Fibroblast of villous mesenchyme (primary cell): ENCODE measurements at regions not wholly inside any gene's neighbourhood (a gene's known extent, or its start where the extent isn't known, plus 50 kb on each side); places are given as distances from the start of the nearest gene placed in this dataset.
A peak's percentile ranks its signal among the peaks of the same experiment; 100 is the strongest.

ENCODE experiments used
- DNase-seq: peaks from one replicate; pipeline ENCODE4 v3.0.0-alpha.2; 2010; ENCODE audit warnings: low read depth
- H3K4me3 ChIP-seq: 2 replicates; pipeline ENCODE4 v1.5.1; 2011; ENCODE audit warnings: low read depth, mild to moderate bottlenecking, low read length
- TF ChIP-seq, protein P1 (sequence below): IDR thresholded peaks from 2 replicates; pipeline ENCODE4 v1.5.1; 2012; ENCODE audit warnings: low read depth, mild to moderate bottlenecking, low read length; ENCODE audit not compliant: insufficient read depth

DNA sequence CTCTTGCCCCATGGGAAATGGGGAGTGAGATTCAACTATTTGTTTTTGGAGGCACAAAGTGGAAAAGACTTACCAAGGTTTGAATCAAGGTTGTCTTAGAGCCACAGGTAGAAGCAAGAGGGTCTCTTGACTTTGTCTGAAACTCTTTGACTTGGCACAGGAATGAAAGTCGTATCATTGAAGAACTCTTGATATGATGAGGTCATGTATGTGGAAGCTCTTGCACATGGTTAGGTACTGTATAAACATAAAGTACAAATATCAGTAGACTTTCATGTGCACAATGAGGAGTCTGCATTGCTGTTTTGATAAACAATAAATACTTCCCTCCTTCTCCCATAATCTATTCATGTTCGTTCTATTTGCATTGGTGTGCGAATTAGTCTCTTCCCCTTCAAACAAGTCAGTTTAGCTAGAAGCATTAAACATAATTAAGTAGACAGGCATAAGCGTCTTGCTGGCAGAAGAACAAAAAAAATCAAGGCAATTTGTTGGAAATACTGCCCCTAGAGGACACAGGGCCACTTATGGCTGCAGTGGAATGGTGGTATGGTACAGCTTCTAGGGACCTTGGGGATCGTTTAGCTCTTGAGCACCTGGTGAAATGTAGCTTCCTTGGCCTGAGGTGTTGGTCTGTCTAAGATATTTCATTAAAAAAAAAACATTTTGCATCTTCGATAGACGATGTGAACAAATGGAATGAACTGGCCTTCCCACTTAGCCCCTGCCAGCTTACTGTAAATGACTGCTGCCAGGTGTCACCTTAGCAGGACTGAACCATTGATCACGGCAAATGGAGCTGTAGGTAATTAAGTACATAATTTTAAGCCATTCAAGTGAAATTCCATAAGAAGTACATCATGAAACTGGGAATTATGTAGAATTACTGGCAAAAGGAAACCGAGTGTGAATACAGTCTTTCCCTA is 218.0 kb upstream of the GALNT2 start:
- DNase-seq: peak; percentile 37

DNA sequence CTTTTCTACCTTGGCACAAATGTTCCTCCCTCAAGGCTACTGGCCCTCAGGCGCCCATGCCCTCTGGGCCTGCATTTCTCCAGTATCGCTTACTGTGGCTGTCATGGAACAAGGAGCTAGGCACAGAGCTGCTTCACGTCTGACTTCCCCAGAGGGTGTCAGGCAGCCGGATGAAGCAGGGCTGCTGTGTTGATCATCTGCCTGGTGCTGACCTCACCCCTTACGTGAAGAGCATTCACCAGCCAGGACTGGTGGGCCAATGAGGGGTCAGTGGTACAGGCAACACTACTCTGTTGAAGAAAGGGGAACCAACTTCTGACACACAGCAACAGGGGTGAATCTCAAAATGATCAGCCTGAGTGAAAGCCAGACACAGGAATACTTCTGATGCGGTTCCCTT is 215.5 kb upstream of the GALNT2 start:
- TF ChIP-seq, protein P1, sequence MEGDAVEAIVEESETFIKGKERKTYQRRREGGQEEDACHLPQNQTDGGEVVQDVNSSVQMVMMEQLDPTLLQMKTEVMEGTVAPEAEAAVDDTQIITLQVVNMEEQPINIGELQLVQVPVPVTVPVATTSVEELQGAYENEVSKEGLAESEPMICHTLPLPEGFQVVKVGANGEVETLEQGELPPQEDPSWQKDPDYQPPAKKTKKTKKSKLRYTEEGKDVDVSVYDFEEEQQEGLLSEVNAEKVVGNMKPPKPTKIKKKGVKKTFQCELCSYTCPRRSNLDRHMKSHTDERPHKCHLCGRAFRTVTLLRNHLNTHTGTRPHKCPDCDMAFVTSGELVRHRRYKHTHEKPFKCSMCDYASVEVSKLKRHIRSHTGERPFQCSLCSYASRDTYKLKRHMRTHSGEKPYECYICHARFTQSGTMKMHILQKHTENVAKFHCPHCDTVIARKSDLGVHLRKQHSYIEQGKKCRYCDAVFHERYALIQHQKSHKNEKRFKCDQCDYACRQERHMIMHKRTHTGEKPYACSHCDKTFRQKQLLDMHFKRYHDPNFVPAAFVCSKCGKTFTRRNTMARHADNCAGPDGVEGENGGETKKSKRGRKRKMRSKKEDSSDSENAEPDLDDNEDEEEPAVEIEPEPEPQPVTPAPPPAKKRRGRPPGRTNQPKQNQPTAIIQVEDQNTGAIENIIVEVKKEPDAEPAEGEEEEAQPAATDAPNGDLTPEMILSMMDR: no peak
- no peak for DNase-seq

More for the DNA sequence above, 218.0 kb upstream of the GALNT2 start:
- H3K4me3 ChIP-seq: no peak overlapping the region
- TF ChIP-seq, protein P1: peak; percentile 63

DNA sequence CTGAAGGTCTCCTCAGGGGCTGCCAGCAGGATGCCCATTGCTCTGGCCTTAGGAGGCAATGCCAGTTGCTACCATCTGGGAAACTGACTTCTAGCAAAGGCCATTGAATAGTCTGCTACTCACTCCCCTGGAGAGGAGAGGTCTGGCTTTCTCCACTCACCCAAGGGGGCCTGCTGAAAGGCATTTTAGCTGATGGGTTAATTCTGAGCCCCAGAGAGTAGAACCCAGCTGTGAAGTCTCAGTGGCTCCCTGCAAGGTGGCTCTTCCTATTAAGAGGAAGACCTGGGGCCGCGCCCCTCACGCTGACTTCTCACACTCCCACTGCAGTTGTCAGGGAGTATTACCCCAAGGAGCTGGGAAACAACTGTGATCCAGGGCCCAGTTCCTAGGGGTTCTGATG is 213.3 kb upstream of the GALNT2 start:
- TF ChIP-seq, protein P1: no peak
- no peak for DNase-seq
- H3K4me3 ChIP-seq: no peak overlapping the region

More for the DNA sequence above, 215.5 kb upstream of the GALNT2 start:
- H3K4me3 ChIP-seq: no peak overlapping the region

DNA sequence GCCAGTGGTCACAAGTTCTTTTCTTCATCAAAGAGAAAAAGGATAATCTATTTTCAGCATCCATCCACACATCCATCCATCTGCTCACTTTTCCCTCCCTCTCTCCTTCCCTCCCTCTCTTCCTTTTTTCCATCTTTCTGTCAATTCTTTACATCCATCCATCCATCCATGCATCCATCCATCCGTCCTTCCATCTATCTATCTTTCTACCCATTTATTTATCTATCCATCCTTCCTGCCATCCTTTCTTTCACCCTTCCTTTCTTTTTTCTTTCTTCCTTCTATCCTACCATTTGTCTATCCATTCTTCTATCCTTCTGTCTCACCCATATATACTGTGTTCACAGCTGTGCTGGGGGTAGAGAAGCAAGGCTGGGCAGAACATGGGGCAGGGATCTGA is 212.4 kb upstream of the GALNT2 start:
- DNase-seq: no peak

DNA sequence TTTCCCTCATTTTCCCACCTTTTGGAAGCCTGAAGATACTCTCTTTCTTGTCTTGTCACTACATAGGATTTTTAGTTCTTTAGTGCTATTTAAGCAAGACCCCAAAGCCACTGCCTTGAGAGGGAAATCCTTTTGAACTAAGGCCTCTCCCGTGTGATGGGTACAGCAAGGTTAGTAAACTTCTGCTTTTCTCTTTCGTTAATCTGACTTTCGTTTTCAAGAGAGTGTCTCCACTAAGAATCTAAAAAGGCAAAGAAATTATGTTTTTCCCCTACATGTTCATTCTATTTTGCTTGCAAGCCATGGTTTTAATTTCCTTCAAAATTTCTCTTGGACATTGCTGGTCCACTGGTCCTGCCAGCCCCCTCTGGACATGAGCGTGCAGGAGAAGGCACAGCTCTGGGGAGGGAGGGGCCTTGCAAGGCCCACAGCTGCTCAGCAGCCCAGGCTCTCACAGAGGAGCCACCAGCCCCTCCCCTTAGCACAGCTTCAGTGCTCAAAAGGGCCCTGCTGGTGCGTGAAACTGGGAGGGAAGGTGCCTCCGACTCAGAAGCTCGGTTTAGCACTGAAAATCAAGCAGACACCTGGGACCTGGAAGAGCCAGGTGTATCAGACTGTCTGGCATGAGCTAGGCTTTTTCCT is 210.9 kb upstream of the GALNT2 start:
- TF ChIP-seq, protein P1: no peak
- DNase-seq: no peak
- H3K4me3 ChIP-seq: peak overlapping the region; percentile 31

More for the DNA sequence above, 212.4 kb upstream of the GALNT2 start:
- TF ChIP-seq, protein P1: no peak
- no peak overlapping the region for H3K4me3 ChIP-seq

DNA sequence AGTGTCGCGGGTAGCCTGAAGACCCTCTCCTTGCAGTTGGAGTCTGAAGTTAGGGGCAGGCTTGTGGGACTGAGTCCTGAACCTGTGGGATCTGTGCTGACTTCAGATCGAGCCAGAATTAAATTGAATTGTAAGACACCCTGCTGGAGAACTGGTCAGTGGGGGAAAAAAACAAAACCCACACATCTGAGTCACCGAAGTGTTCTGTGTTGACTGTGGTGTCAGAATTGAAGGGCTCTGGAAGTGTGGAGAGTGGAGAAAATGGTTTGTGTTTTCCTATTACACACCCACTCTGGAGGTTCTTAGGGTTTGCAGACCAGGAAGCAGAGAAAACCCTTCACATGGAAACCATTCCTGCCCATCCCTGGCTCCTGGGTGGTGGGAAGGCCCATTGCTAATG is 209.5 kb upstream of the GALNT2 start:
- TF ChIP-seq, protein P1: no peak
- no peak overlapping the region for H3K4me3 ChIP-seq
- DNase-seq: no peak
